ENCODE measurements at regions not wholly inside any gene's neighbourhood (a gene's known extent, or its start where the extent isn't known, plus 50 kb on each side); places are given as distances from the start of the nearest gene placed in this dataset.

GRCh38 chr3:117171124-117171523 lies 461.5 kb downstream of the TUSC7 start:
- Histone ChIP-seq H3K4me2 (ENCODE audit: insufficient read depth, low read length) (no peak overlapping the region), H3K27me3 (ENCODE audit: control insufficient read depth in 2 of 2, insufficient read depth in 2 of 2, low read length in 2 of 2) (no peaks in the 10 kb centered on the region), H2AFZ (ENCODE audit: low read depth, low read length) (no peak overlapping the region), H3K36me3 (ENCODE audit: control insufficient read depth, insufficient read depth, low read length) (no peaks in the 10 kb centered on the region), H3K4me1 (replicated peaks in 1 of 2; ENCODE audit: control insufficient read depth in 2 of 2, insufficient read depth in 2 of 2, low read length in 2 of 2) (no peaks in the 10 kb centered on the region), H3K4me3 (no peak overlapping the region), H3K79me2 (ENCODE audit: control insufficient read depth, insufficient read depth, low read length) (no peaks in the 10 kb centered on the region), H3K9me1 (ENCODE audit: control insufficient read depth, insufficient read depth, low read length) (no peaks in the 10 kb centered on the region), H4K20me1 (replicated peaks; ENCODE audit: control insufficient read depth, insufficient read depth, low read length) (no peaks in the 10 kb centered on the region), H3K9ac (ENCODE audit: insufficient read depth in 1 of 2, low read depth in 2 of 2, low read length in 2 of 2) (no peak overlapping the region), H3K27ac (ENCODE audit: extremely low read depth, low read depth, low read length) (no peak overlapping the region), H3K9me3 (replicated peaks; ENCODE audit: control insufficient read depth, insufficient read depth, low read depth, low read length) (no peaks in the 10 kb centered on the region)
- FAIRE-seq, result no peak
- in situ Hi-C loops (cut with MboI) (no loop called here), intact Hi-C loops (cut with micrococcal nuclease) (no loop called here)
- ChIA-PET CTCF (ENCODE audit: low intra/inter-chr PET ratio) (no interaction called here), POLR2A (no interaction called here)
- BruUV-seq (replicated peaks), result no TSS peak
- TF ChIP-seq BCL6 (CRISPR knock-in tag; IDR thresholded peaks at IDR 0.05) (no peak), ZNF785 (CRISPR knock-in tag; IDR thresholded peaks at IDR 0.05) (no peak), HDAC6 (IDR thresholded peaks at IDR 0.05; ENCODE audit: low read depth, low read length) (no peak)
- DNase-seq (ENCODE audit: extremely low read depth in 1 of 4, low spot score in 3 of 4), result no peak
- ATAC-seq, result no peak

GRCh38 chr3:117172426-117172825 lies 462.8 kb downstream of the TUSC7 start:
- ChIA-PET CTCF (ENCODE audit: low intra/inter-chr PET ratio) (no interaction called here), POLR2A (no interaction called here)
- H3K79me2 ChIP-seq (ENCODE audit: control insufficient read depth, insufficient read depth, low read length), result no peaks in the 10 kb centered on the region
- no peaks in the 10 kb centered on the region for H3K4me1 ChIP-seq (replicated peaks in 1 of 2; ENCODE audit: control insufficient read depth in 2 of 2, insufficient read depth in 2 of 2, low read length in 2 of 2)
- in situ Hi-C loops (cut with MboI) (no loop called here), intact Hi-C loops (cut with micrococcal nuclease) (no loop called here)
- no peaks in the 10 kb centered on the region for H3K9me3 ChIP-seq (replicated peaks; ENCODE audit: control insufficient read depth, insufficient read depth, low read depth, low read length)
- no peaks in the 10 kb centered on the region for H4K20me1 ChIP-seq (replicated peaks; ENCODE audit: control insufficient read depth, insufficient read depth, low read length)
- no TSS peak for BruUV-seq (replicated peaks)
- H3K4me2 ChIP-seq (ENCODE audit: insufficient read depth, low read length), result no peak overlapping the region
- no peak overlapping the region for H3K27ac ChIP-seq (ENCODE audit: extremely low read depth, low read depth, low read length)
- WGBS (ENCODE audit: insufficient coverage, low coverage, missing lambda C conversion rate), result 0% methylated on average over 1 of the region's 1 CpG
- no peak for ATAC-seq
- H3K36me3 ChIP-seq (ENCODE audit: control insufficient read depth, insufficient read depth, low read length), result no peaks in the 10 kb centered on the region
- no peak overlapping the region for H2AFZ ChIP-seq (ENCODE audit: low read depth, low read length)
- no peaks in the 10 kb centered on the region for H3K9me1 ChIP-seq (ENCODE audit: control insufficient read depth, insufficient read depth, low read length)
- no peak overlapping the region for H3K9ac ChIP-seq (ENCODE audit: insufficient read depth in 1 of 2, low read depth in 2 of 2, low read length in 2 of 2)
- no peaks in the 10 kb centered on the region for H3K27me3 ChIP-seq (ENCODE audit: control insufficient read depth in 2 of 2, insufficient read depth in 2 of 2, low read length in 2 of 2)
- no peak for DNase-seq (ENCODE audit: extremely low read depth in 1 of 4, low spot score in 3 of 4)
- H3K4me3 ChIP-seq, result no peak overlapping the region
- FAIRE-seq, result no peak
- TF ChIP-seq TEAD2 (tag; IDR thresholded peaks at IDR 0.05) (no peak), SMARCC2 (IDR thresholded peaks at IDR 0.05; ENCODE audit: low read depth) (no peak), DDX20 (tag; IDR thresholded peaks at IDR 0.05; ENCODE audit: low read depth) (no peak), RBM14 (IDR thresholded peaks at IDR 0.05; ENCODE audit: borderline replicate concordance, insufficient read depth, low read depth, low read length) (no peak), PHTF2 (CRISPR knock-in tag; IDR thresholded peaks at IDR 0.05) (no peak), ZNF764 (CRISPR knock-in tag; IDR thresholded peaks at IDR 0.05; ENCODE audit: low read depth) (no peak), CHD4 (IDR thresholded peaks at IDR 0.05; ENCODE audit: insufficient read depth, insufficient replicate concordance, low read depth, low read length, poor library complexity, severe bottlenecking) (no peak), POU5F1 (IDR thresholded peaks at IDR 0.05; ENCODE audit: borderline replicate concordance, low read depth, low read length, partially characterized antibody) (no peak)

Measured in K562 (cell line).